Central memory CD8-positive, alpha-beta T cell (primary cell): ENCODE measurements at regions not wholly inside any gene's neighbourhood (a gene's known extent, or its start where the extent isn't known, plus 50 kb on each side); places are given as distances from the start of the nearest gene placed in this dataset.

ENCODE experiments used
- ATAC-seq: fragments of 150-1000 bp; cut with Tn5 transposase; replicated peaks from 2 replicates; pipeline ENCODE4 v1.10.0; 2022; ENCODE audit warnings: mild to moderate bottlenecking, moderate FRiP score, moderate number of reproducible peaks; ENCODE audit not compliant: poor library complexity, severe bottlenecking; ENCODE audit errors: extremely low read depth
- DNase-seq, 2 donors: peaks; one replicate each; pipeline ENCODE4 v3.0.0; 2021; ENCODE audit warnings: low spot score in 2 of 2
- H3K27ac Mint-ChIP-seq: one replicate; pipeline ENCODE4 v1.8.0; 2022; ENCODE audit warnings: low read depth, mild to moderate bottlenecking, moderate library complexity, mixed read lengths
- H3K27me3 Mint-ChIP-seq: one replicate; pipeline ENCODE4 v1.8.0; 2022; ENCODE audit warnings: mixed read lengths
- H3K36me3 Mint-ChIP-seq: one replicate; pipeline ENCODE4 v1.8.0; 2022; ENCODE audit warnings: mild to moderate bottlenecking, moderate library complexity, mixed read lengths; ENCODE audit not compliant: insufficient read depth
- H3K4me1 Mint-ChIP-seq: one replicate; pipeline ENCODE4 v1.8.0; 2022; ENCODE audit warnings: mixed read lengths
- H3K4me3 Mint-ChIP-seq: one replicate; pipeline ENCODE4 v1.8.0; 2022; ENCODE audit warnings: mild to moderate bottlenecking, moderate library complexity, mixed read lengths
- H3K9me3 Mint-ChIP-seq: one replicate; pipeline ENCODE4 v1.8.0; 2022; ENCODE audit warnings: mixed read lengths

GRCh38 chrX:124651031-124651430 is 304.7 kb downstream of the SH2D1A start:
- Mint-ChIP-seq H3K4me1 (no peaks in the 10 kb centered on the region), H3K4me3 (no peak overlapping the region), H3K9me3 (no peaks in the 10 kb centered on the region), H3K27ac (no peak overlapping the region), H3K27me3 (no peaks in the 10 kb centered on the region), H3K36me3 (no peaks in the 10 kb centered on the region)
- ATAC-seq (no peak), DNase-seq (no peak)

GRCh38 chrX:124665621-124666400 is 319.4 kb downstream of the SH2D1A start:
- no peaks in the 10 kb centered on the region for H3K27me3 Mint-ChIP-seq
- peaks cover 7% of the 10 kb centered on the region for H3K4me1 Mint-ChIP-seq
- no peak overlapping the region for H3K27ac Mint-ChIP-seq
- no peak for DNase-seq
- H3K4me3 Mint-ChIP-seq, result no peak overlapping the region
- no peaks in the 10 kb centered on the region for H3K9me3 Mint-ChIP-seq
- ATAC-seq, result no peak
- no peaks in the 10 kb centered on the region for H3K36me3 Mint-ChIP-seq

GRCh38 chrX:124679199-124679598 is 332.8 kb downstream of the SH2D1A start:
- no peaks in the 10 kb centered on the region for H3K9me3 Mint-ChIP-seq
- DNase-seq, result no peak
- H3K27ac Mint-ChIP-seq, result no peak overlapping the region
- ATAC-seq, result no peak
- H3K4me3 Mint-ChIP-seq, result no peak overlapping the region
- no peaks in the 10 kb centered on the region for H3K4me1 Mint-ChIP-seq
- no peaks in the 10 kb centered on the region for H3K36me3 Mint-ChIP-seq
- no peaks in the 10 kb centered on the region for H3K27me3 Mint-ChIP-seq

GRCh38 chrX:124680287-124680686 is 333.9 kb downstream of the SH2D1A start:
- no peak overlapping the region for H3K4me3 Mint-ChIP-seq
- peaks cover 5% of the 10 kb centered on the region for H3K9me3 Mint-ChIP-seq
- no peak overlapping the region for H3K27ac Mint-ChIP-seq
- DNase-seq (no peak), ATAC-seq (no peak)
- H3K36me3 Mint-ChIP-seq, result no peaks in the 10 kb centered on the region
- no peaks in the 10 kb centered on the region for H3K4me1 Mint-ChIP-seq
- H3K27me3 Mint-ChIP-seq, result no peaks in the 10 kb centered on the region

GRCh38 chrX:124690495-124690894 is 344.1 kb downstream of the SH2D1A start:
- H3K27me3 Mint-ChIP-seq, result no peaks in the 10 kb centered on the region

GRCh38 chrX:124699876-124700275 is 353.5 kb downstream of the SH2D1A start:
- H3K4me1 Mint-ChIP-seq, result no peaks in the 10 kb centered on the region

More at GRCh38 chrX:124690495-124690894, 344.1 kb downstream of the SH2D1A start:
- no peak overlapping the region for H3K27ac Mint-ChIP-seq
- H3K4me1 Mint-ChIP-seq, result no peaks in the 10 kb centered on the region
- no peak for ATAC-seq
- no peaks in the 10 kb centered on the region for H3K9me3 Mint-ChIP-seq
- no peak overlapping the region for H3K4me3 Mint-ChIP-seq
- no peak for DNase-seq
- no peaks in the 10 kb centered on the region for H3K36me3 Mint-ChIP-seq

GRCh38 chrX:124717537-124717936 is 371.2 kb downstream of the SH2D1A start:
- Mint-ChIP-seq H3K9me3 (no peaks in the 10 kb centered on the region), H3K4me1 (no peaks in the 10 kb centered on the region), H3K27ac (no peak overlapping the region), H3K36me3 (no peaks in the 10 kb centered on the region), H3K4me3 (no peak overlapping the region), H3K27me3 (no peaks in the 10 kb centered on the region)
- no peak for DNase-seq
- no peak for ATAC-seq

More at GRCh38 chrX:124699876-124700275, 353.5 kb downstream of the SH2D1A start:
- H3K36me3 Mint-ChIP-seq, result no peaks in the 10 kb centered on the region
- H3K4me3 Mint-ChIP-seq, result no peak overlapping the region
- no peak overlapping the region for H3K27ac Mint-ChIP-seq
- DNase-seq (no peak), ATAC-seq (no peak)
- no peaks in the 10 kb centered on the region for H3K27me3 Mint-ChIP-seq
- H3K9me3 Mint-ChIP-seq, result no peaks in the 10 kb centered on the region

GRCh38 chrX:124719060-124719459 is 372.7 kb downstream of the SH2D1A start:
- H3K27ac Mint-ChIP-seq, result no peak overlapping the region
- ATAC-seq, result no peak

GRCh38 chrX:124720532-124720931 is 374.2 kb downstream of the SH2D1A start:
- no peak for ATAC-seq
- H3K27me3 Mint-ChIP-seq, result no peaks in the 10 kb centered on the region

More at GRCh38 chrX:124719060-124719459, 372.7 kb downstream of the SH2D1A start:
- Mint-ChIP-seq H3K36me3 (no peaks in the 10 kb centered on the region), H3K4me3 (no peak overlapping the region), H3K9me3 (no peaks in the 10 kb centered on the region), H3K4me1 (no peaks in the 10 kb centered on the region), H3K27me3 (no peaks in the 10 kb centered on the region)
- DNase-seq, result no peak

GRCh38 chrX:124725502-124725901 is 379.1 kb downstream of the SH2D1A start:
- H3K9me3 Mint-ChIP-seq, result no peaks in the 10 kb centered on the region
- ATAC-seq (no peak), DNase-seq (no peak)
- no peaks in the 10 kb centered on the region for H3K27me3 Mint-ChIP-seq
- H3K36me3 Mint-ChIP-seq, result no peaks in the 10 kb centered on the region
- peaks cover 14% of the 10 kb centered on the region for H3K4me1 Mint-ChIP-seq
- H3K4me3 Mint-ChIP-seq, result no peak overlapping the region
- H3K27ac Mint-ChIP-seq, result no peak overlapping the region

More at GRCh38 chrX:124720532-124720931, 374.2 kb downstream of the SH2D1A start:
- H3K9me3 Mint-ChIP-seq, result no peaks in the 10 kb centered on the region
- no peaks in the 10 kb centered on the region for H3K36me3 Mint-ChIP-seq
- H3K4me1 Mint-ChIP-seq, result no peaks in the 10 kb centered on the region
- H3K27ac Mint-ChIP-seq, result no peak overlapping the region
- no peak for DNase-seq
- no peak overlapping the region for H3K4me3 Mint-ChIP-seq

GRCh38 chrX:124726292-124726691 is 379.9 kb downstream of the SH2D1A start:
- ATAC-seq (no peak), DNase-seq (no peak)
- peaks cover 19% of the 10 kb centered on the region for H3K4me1 Mint-ChIP-seq
- no peak overlapping the region for H3K27ac Mint-ChIP-seq
- H3K27me3 Mint-ChIP-seq, result no peaks in the 10 kb centered on the region
- no peaks in the 10 kb centered on the region for H3K36me3 Mint-ChIP-seq
- H3K4me3 Mint-ChIP-seq, result no peak overlapping the region
- H3K9me3 Mint-ChIP-seq, result no peaks in the 10 kb centered on the region

GRCh38 chrX:124726881-124727280 is 380.5 kb downstream of the SH2D1A start:
- Mint-ChIP-seq H3K4me3 (no peak overlapping the region), H3K36me3 (no peaks in the 10 kb centered on the region), H3K27me3 (no peaks in the 10 kb centered on the region)

GRCh38 chrX:124736553-124737270 is 390.3 kb downstream of the SH2D1A start:
- peak; percentile 17 to 19 for DNase-seq
- peak overlapping the region; percentile 73 for H3K4me3 Mint-ChIP-seq
- H3K4me1 Mint-ChIP-seq, result peaks cover 23% of the 10 kb centered on the region
- ATAC-seq, result peak; percentile 80
- H3K9me3 Mint-ChIP-seq, result no peaks in the 10 kb centered on the region
- no peaks in the 10 kb centered on the region for H3K36me3 Mint-ChIP-seq
- no peaks in the 10 kb centered on the region for H3K27me3 Mint-ChIP-seq
- H3K27ac Mint-ChIP-seq, result peak overlapping the region; percentile 64

More at GRCh38 chrX:124726881-124727280, 380.5 kb downstream of the SH2D1A start:
- H3K9me3 Mint-ChIP-seq, result no peaks in the 10 kb centered on the region
- ATAC-seq (no peak), DNase-seq (no peak)
- no peak overlapping the region for H3K27ac Mint-ChIP-seq
- peaks cover 19% of the 10 kb centered on the region for H3K4me1 Mint-ChIP-seq
